CD14-positive monocyte (primary cell): ENCODE measurements at regions not wholly inside any gene's neighbourhood (a gene's known extent, or its start where the extent isn't known, plus 50 kb on each side); places are given as distances from the start of the nearest gene placed in this dataset.

Experiments used
- DNase-seq, 3 donors: peaks; one replicate each; pipeline ENCODE4 v3.0.0-alpha.2; 2011 to 2022
- H2AFZ ChIP-seq: 2 replicates; pipeline ENCODE4 v1.6.0; 2012; ENCODE audit warnings: mild to moderate bottlenecking, low read depth, low read length, inconsistent platforms; ENCODE audit not compliant: insufficient read depth, poor library complexity, severe bottlenecking
- H3K27ac ChIP-seq, 2 donors: 1 replicate in 1 of 2; 2 replicates in 1 of 2; pipeline ENCODE4 v1.5.1; 2012 to 2013; ENCODE audit warnings: low read length in 2 of 2, control low read depth in 1 of 2, inconsistent platforms in 1 of 2, low read depth in 1 of 2, mild to moderate bottlenecking in 1 of 2
- H3K27me3 ChIP-seq, 2 donors: one replicate each; pipeline versions ENCODE4 v1.6.0 to v1.6.1; 2011 to 2013; ENCODE audit warnings: low read length in 2 of 2; ENCODE audit not compliant: control insufficient read depth in 2 of 2, insufficient read depth in 2 of 2
- H3K36me3 ChIP-seq, 2 donors: replicated peaks in 1 of 2; 1 replicate in 1 of 2; 2 replicates in 1 of 2; pipeline versions ENCODE4 v1.5.1 to v1.6.1; 2012 to 2013; ENCODE audit warnings: low read length in 2 of 2, control low read depth in 1 of 2, inconsistent platforms in 1 of 2, mild to moderate bottlenecking in 1 of 2; ENCODE audit not compliant: insufficient read depth in 2 of 2, control insufficient read depth in 1 of 2
- H3K4me1 ChIP-seq, 2 donors: 1 replicate in 1 of 2; 2 replicates in 1 of 2; pipeline versions ENCODE4 v1.5.1 to v1.6.1; 2012 to 2013; ENCODE audit warnings: low read length in 2 of 2, control low read depth in 1 of 2, inconsistent platforms in 1 of 2, mild to moderate bottlenecking in 1 of 2, moderate library complexity in 1 of 2; ENCODE audit not compliant: insufficient read depth in 2 of 2, control insufficient read depth in 1 of 2
- H3K4me2 ChIP-seq: replicated peaks from 2 replicates; pipeline ENCODE3; 2012; ENCODE audit warnings: low read length, moderate library complexity, mild to moderate bottlenecking; ENCODE audit not compliant: poor library complexity, severe bottlenecking; ENCODE audit errors: extremely low read depth
- H3K4me3 ChIP-seq, 3 experiments: fragments of 200-600 bp in 1 of 3; sonication (generic) in 1 of 3; replicated peaks in 1 of 3; 1 replicate in 2 of 3; 2 replicates in 1 of 3; pipeline ENCODE4 v1.5.1; 2011 to 2013; ENCODE audit warnings: low read length in 3 of 3, mild to moderate bottlenecking in 3 of 3, control low read depth in 2 of 3, low read depth in 2 of 3, inconsistent platforms in 1 of 3, moderate library complexity in 1 of 3
- H3K79me2 ChIP-seq: 2 replicates; pipeline ENCODE4 v1.6.0; 2012; ENCODE audit warnings: mild to moderate bottlenecking, control low read depth, inconsistent platforms, low read length, moderate library complexity; ENCODE audit not compliant: insufficient read depth
- H3K9ac ChIP-seq: 2 replicates; pipeline ENCODE4 v1.6.0; 2017; ENCODE audit warnings: low read length, mild to moderate bottlenecking; ENCODE audit not compliant: insufficient read depth, poor library complexity, severe bottlenecking
- H3K9me3 ChIP-seq, 2 donors: replicated peaks in 1 of 2; 1 replicate in 1 of 2; 2 replicates in 1 of 2; pipeline versions ENCODE4 v1.5.1 to v1.6.1; 2012 to 2013; ENCODE audit warnings: low read length in 2 of 2, control low read depth in 1 of 2; ENCODE audit not compliant: control insufficient read depth in 1 of 2, insufficient read depth in 1 of 2
- H4K20me1 ChIP-seq: 2 replicates; pipeline ENCODE4 v1.6.0; 2012; ENCODE audit warnings: mild to moderate bottlenecking, low read length, control low read depth, moderate library complexity; ENCODE audit not compliant: insufficient read depth
- H3K27ac Mint-ChIP-seq, 7 donors: one replicate each; pipeline ENCODE4 v1.8.0; 2020; ENCODE audit warnings: mild to moderate bottlenecking in 7 of 7, mixed read lengths in 7 of 7, moderate library complexity in 6 of 7, inconsistent platforms in 2 of 7
- H3K27me3 Mint-ChIP-seq, 3 donors: one replicate each; pipeline ENCODE4 v1.8.0; 2021 to 2022; ENCODE audit warnings: low read depth in 3 of 3, mild to moderate bottlenecking in 3 of 3, mixed read lengths in 3 of 3, moderate library complexity in 3 of 3, inconsistent platforms in 1 of 3
- H3K36me3 Mint-ChIP-seq, 2 donors: one replicate each; pipeline ENCODE4 v1.8.0; 2020; ENCODE audit warnings: mixed read lengths in 2 of 2, inconsistent platforms in 1 of 2, mild to moderate bottlenecking in 1 of 2
- H3K4me1 Mint-ChIP-seq: one replicate; pipeline ENCODE4 v1.8.0; 2020; ENCODE audit warnings: mild to moderate bottlenecking, mixed read lengths
- H3K4me3 Mint-ChIP-seq, 2 donors: one replicate each; pipeline ENCODE4 v1.8.0; 2020; ENCODE audit warnings: mild to moderate bottlenecking in 2 of 2, mixed read lengths in 2 of 2, moderate library complexity in 1 of 2
- H3K9me3 Mint-ChIP-seq, 7 donors: one replicate each; pipeline ENCODE4 v1.8.0; 2020 to 2022; ENCODE audit warnings: mixed read lengths in 7 of 7, mild to moderate bottlenecking in 6 of 7, moderate library complexity in 6 of 7, inconsistent platforms in 2 of 7
- CTCF ChIP-seq: fragments of 200-600 bp; IDR thresholded peaks from one replicate; pipeline ENCODE4 v1.8.0; 2022; ENCODE audit warnings: antibody characterized with exemption, mild to moderate bottlenecking
- WGBS: methylation state at CpG from one replicate; pipeline ENCODE4 v1.1.5; 2013; ENCODE audit warnings: missing lambda C conversion rate; ENCODE audit not compliant: insufficient coverage; 5-methylcytosine and 5-hydroxymethylcytosine counted together
- intact Hi-C, 2 donors: fragments of 100-400 bp; cut with micrococcal nuclease; formaldehyde crosslinking; loops; one replicate each; pipeline versions ENCODE4 v1.15.0 to v1.15.1; 2023

DNA sequence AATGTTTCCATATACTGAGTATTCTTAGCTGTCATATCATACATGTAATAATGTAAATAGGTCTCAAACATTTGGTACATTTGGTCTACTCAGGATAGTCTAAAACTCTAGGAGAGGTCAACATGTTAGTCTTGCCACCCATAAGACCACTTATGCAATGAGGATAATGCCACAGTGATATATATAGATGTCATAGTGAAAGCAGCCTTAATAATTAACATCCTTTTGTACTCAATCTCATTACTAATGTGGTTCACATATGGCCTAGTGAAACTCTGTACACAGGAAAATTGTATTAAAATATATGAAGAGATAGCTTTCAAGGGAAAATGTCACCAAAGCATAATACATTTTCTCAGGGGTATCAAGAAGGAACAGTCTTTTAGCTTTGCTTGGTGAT, 577.9 kb downstream of the TFAP2B start:
- no peak for DNase-seq
- no peaks in the 10 kb centered on the region for H4K20me1 ChIP-seq
- H3K79me2 ChIP-seq: no peaks in the 10 kb centered on the region
- Mint-ChIP-seq H3K36me3 (no peaks in the 10 kb centered on the region), H3K4me3 (no peak overlapping the region), H3K27ac (no peak overlapping the region), H3K27me3 (peaks cover 0 to 2% (median 1%) of the 10 kb centered on the region in 3 donors), H3K9me3 (peaks cover 0 to 3% (median 0%) of the 10 kb centered on the region in 7 donors), H3K4me1 (no peaks in the 10 kb centered on the region)
- no peak overlapping the region for H3K27ac ChIP-seq
- no peak for TF ChIP-seq CTCF
- no peak overlapping the region for H3K9ac ChIP-seq
- no peak overlapping the region for H3K4me2 ChIP-seq
- no peak overlapping the region for H2AFZ ChIP-seq
- no peaks in the 10 kb centered on the region for H3K36me3 ChIP-seq
- no peaks in the 10 kb centered on the region for H3K27me3 ChIP-seq
- no peaks in the 10 kb centered on the region for H3K9me3 ChIP-seq
- intact Hi-C loops: no loop called here
- no peaks in the 10 kb centered on the region for H3K4me1 ChIP-seq
- no peak overlapping the region for H3K4me3 ChIP-seq

GRCh38 chr6:51398064-51398705, 579.5 kb downstream of the TFAP2B start:
- H3K27ac Mint-ChIP-seq: no peak overlapping the region
- H3K27me3 Mint-ChIP-seq: peaks cover 0 to 2% (median 1%) of the 10 kb centered on the region in 3 donors
- no peaks in the 10 kb centered on the region for H3K36me3 ChIP-seq
- H3K4me1 Mint-ChIP-seq: no peaks in the 10 kb centered on the region
- no peak overlapping the region for H3K4me2 ChIP-seq
- H3K9me3 Mint-ChIP-seq: peaks cover 0 to 3% (median 0%) of the 10 kb centered on the region in 7 donors
- H3K4me3 Mint-ChIP-seq: no peak overlapping the region
- no peak for DNase-seq
- H3K4me3 ChIP-seq: no peak overlapping the region
- no peak overlapping the region for H3K27ac ChIP-seq
- no peaks in the 10 kb centered on the region for H3K4me1 ChIP-seq
- H2AFZ ChIP-seq: no peak overlapping the region
- H3K27me3 ChIP-seq: no peaks in the 10 kb centered on the region
- 89% methylated on average over 4 of the region's 5 CpGs for WGBS
- no peaks in the 10 kb centered on the region for H3K79me2 ChIP-seq
- no peaks in the 10 kb centered on the region for H3K36me3 Mint-ChIP-seq
- intact Hi-C loops: no loop called here
- no peaks in the 10 kb centered on the region for H4K20me1 ChIP-seq
- TF ChIP-seq CTCF: no peak
- no peak overlapping the region for H3K9ac ChIP-seq
- H3K9me3 ChIP-seq: no peaks in the 10 kb centered on the region
